GM21619 (cell line): ENCODE measurements at regions not wholly inside any gene's neighbourhood (a gene's known extent, or its start where the extent isn't known, plus 50 kb on each side); places are given as distances from the start of the nearest gene placed in this dataset.

Experiments
- ATAC-seq: cut with Tn5 transposase; IDR thresholded peaks from one replicate; pipeline ENCODE4 v1.9.1; 2021; ENCODE audit not compliant: unreplicated experiment

DNA sequence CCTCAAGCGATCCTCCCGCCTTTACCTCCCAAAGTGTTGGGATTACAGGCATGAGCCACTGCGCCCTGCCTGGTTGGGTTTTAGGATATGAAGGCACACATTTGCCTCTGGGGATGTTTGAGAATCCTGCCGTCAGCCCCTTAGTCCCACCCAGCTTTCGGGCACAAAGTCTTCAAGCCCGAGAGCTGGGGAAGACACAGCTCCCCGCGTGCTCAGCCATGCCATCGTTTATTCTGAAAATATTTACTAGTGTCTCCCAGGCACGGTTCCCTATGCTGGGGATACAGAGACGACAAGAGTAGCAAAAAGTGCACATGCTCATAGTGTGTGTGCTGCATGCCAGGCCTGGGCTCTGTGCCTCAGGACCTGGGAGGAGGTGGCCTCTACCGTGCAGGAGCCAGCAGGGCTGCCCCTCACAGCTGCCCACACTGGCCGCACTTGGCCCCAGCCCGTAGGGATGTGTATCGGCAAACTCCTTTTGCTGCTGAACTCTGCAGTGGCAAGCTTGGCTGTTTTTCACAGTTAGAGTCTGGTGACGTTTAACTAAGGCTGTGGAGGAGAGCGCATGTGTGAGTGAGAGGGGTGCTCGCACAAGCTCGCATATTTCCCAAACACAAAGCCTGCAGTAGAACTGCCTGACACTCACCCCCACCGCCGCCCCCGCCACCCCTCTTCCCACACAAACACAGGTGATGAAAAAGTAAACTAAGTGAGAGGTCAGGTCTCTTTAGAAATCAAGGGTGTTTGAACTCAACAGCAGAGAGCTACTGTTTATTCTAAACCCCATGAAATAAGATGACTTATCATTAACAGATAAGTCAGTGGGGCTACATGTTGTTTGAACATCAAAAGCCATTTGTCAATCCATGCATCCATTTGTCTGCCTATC, 266.4 kb downstream of the MRTFB start:
- ATAC-seq: no peak

DNA sequence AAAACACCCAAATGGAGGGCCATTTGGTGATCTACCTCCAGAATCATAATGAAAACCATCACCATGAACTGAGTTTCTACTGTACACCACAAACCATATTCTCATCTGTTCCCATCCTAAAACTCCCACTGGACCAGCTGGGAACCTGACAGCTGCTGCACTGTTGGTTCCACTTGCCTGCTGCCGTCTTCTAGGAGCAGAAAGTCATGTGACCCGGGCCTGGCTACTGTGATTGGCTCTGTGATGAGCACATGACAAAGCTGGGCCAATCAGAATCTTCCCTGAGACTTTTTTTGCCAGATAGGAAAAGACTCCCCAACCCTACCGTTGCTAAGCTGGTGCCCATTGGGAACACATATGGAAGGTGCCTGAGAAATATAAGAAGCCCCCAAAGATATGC, 264.2 kb downstream of the MRTFB start:
- no peak for ATAC-seq

- ATAC-seq: no peak
Observed at GRCh38 chr16:14334366-14335080, 263.4 kb downstream of the MRTFB start.

- no peak for ATAC-seq
Observed at GRCh38 chr16:14333361-14333760, 262.2 kb downstream of the MRTFB start.

- no peak for ATAC-seq
Observed at GRCh38 chr16:14331020-14331419, 259.9 kb downstream of the MRTFB start.

DNA sequence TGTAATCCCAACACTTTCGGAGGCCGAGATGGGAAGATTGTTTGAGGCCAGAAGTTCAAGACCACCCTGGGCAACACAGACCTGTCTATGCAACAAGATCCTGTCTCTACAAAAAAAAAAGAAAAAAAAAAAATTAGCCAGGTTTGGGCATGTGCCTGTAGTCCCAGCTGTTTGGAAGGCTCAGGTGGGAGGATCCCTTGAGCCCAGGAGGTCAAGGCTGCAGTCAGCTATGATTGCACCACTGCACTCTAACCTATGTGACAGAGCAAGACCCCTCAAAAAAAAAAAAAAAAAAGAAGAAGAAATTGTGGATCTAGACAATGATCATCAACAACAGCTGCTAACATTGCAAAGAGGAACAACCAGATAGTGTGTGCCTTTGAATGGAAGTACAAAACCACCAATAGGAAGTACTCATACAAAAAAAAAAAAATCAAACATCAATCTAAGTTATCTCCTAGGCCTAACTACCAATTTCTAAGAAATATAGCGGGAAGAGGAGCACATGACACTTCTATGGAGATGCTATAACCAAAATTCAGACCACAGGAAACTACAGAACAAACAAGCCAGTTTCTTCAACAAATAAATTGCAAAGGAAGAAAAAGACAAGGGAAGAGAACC, 258.7 kb downstream of the MRTFB start:
- no peak for ATAC-seq

DNA sequence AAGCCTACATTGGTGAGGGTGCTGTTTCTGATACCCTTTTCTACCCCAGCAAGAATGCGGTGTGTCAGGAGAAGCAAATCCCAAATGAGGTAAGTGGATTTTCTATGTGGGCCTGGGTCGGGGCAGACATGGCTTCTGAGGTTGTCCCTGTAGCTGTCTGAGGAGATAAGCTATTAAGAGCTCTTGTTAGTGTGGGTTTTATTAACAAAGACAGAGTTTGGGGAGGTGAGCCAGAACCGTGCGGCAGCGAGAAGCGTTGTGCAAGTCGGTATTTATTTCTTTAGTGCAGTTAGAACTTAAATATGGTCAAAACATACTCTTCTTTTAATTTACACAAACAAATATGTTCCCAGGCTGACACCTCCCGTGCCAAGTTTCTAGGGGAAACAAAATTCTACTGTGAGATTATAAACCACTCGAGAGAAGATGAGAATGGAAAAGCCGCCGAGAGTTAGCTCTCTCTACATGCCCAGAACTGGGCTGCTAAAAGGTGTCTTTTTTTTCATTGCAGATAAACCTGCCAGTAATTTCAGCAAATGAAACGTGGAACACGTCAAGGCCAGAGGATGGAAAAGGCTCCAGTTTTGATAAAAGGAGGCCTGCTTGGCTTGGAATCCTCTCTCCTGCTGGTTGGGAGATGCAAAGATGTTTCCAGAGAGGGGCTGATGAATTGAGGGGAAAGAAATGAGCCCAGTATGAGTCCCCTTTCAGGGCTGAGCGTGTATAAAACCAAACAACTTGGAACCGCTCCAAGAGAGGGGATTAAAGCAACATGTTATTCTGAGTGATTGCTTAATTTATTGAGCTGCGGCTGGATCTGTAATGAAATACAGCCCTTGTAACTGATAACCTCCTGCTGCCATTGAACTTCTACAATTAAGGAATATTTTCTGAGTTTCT, 254.6 kb downstream of the MRTFB start:
- ATAC-seq: no peak

- no peak for ATAC-seq
Observed at GRCh38 chr16:14324581-14324980, 253.5 kb downstream of the MRTFB start.

DNA sequence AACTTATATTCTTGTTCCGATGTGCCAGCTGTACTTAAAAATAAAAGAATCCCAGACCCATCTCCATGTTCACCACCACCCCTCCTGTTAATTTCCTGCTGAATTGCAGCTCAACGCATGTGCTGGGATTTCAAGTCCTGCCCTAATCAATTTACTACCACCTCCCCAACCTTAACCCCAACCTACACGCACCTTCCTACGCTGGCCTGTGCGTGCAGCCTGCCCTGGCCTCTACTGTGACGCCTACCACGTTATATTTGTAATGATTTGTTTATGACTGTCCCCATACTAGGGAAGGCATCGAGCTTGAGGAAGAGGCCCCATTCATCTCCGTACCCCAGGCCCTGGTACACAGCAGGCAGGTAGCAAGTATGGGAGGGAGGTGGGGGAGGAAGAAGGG, 251.1 kb downstream of the MRTFB start:
- no peak for ATAC-seq

DNA sequence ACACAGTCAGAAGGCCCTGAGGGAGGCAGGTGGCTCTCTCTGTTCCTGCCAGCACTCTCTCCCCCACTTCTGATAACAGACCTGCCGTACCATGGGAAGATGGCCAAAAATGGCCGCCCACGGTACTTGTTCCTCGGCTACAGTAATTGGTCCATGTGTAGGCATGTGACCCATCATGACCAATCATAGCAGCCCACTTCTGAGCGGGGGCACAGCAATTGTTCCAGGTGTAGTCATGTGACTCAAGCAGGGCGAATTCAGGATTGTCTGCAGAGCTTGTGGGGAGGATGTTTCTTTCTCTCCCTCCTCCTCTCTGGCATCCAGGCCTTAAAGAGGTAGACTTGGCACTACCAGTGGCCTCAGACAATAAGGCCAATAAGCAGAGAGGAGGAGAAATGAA, 250.4 kb downstream of the MRTFB start:
- no peak for ATAC-seq

GRCh38 chr16:14320406-14320805, 249.3 kb downstream of the MRTFB start:
- ATAC-seq: no peak
